ENCODE measurements at regions not wholly inside any gene's neighbourhood (a gene's known extent, or its start where the extent isn't known, plus 50 kb on each side); places are given as distances from the start of the nearest gene placed in this dataset.

GRCh38 chr1:70552662-70553566, 141.8 kb downstream of the CTH start:
- CTCF ChIA-PET (ENCODE audit: partially characterized antibody), result no interaction called here
- TF ChIP-seq TCF12 (IDR thresholded peaks at IDR 0.05; ENCODE audit: low read depth, low read length) (no peak), NANOG (IDR thresholded peaks at IDR 0.05; ENCODE audit: insufficient read depth, low read depth, low read length, poor library complexity, severe bottlenecking) (no peak), FOSL1 (IDR thresholded peaks at IDR 0.05; ENCODE audit: insufficient read depth, low read depth, low read length) (no peak), HDAC6 (IDR thresholded peaks at IDR 0.05; ENCODE audit: low read depth, low read length) (no peak), POLR2AphosphoS5 (IDR thresholded peaks at IDR 0.05; ENCODE audit: low read depth, low read length) (no peak), CREB1 (IDR thresholded peaks at IDR 0.05) (no peak), KDM1A (IDR thresholded peaks at IDR 0.05; ENCODE audit: borderline replicate concordance, low read length) (no peak), PHF8 (conservative IDR thresholded peaks at IDR 0.05; ENCODE audit: low read depth, low read length) (no peak), BRCA1 (IDR thresholded peaks at IDR 0.05; ENCODE audit: low read depth, low read length) (no peak), RBBP5 (IDR thresholded peaks at IDR 0.05; ENCODE audit: borderline replicate concordance, low read depth, low read length) (no peak), YY1 (IDR thresholded peaks at IDR 0.05; ENCODE audit: low read depth, low read length) (no peak)
- TF ChIP-seq, protein P1, sequence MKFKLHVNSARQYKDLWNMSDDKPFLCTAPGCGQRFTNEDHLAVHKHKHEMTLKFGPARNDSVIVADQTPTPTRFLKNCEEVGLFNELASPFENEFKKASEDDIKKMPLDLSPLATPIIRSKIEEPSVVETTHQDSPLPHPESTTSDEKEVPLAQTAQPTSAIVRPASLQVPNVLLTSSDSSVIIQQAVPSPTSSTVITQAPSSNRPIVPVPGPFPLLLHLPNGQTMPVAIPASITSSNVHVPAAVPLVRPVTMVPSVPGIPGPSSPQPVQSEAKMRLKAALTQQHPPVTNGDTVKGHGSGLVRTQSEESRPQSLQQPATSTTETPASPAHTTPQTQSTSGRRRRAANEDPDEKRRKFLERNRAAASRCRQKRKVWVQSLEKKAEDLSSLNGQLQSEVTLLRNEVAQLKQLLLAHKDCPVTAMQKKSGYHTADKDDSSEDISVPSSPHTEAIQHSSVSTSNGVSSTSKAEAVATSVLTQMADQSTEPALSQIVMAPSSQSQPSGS (IDR thresholded peaks at IDR 0.05; ENCODE audit: low read length), result no peak

More at GRCh38 chr1:70552662-70553566, 141.8 kb downstream of the CTH start:
- H3K9ac ChIP-seq (replicated peaks in 1 of 4; ENCODE audit: extremely low read depth in 1 of 4, low read depth in 3 of 4, low read length in 3 of 4), result no peak overlapping the region
- H3K79me2 ChIP-seq (ENCODE audit: control insufficient read depth in 1 of 2, insufficient read depth in 2 of 2, low read length in 2 of 2), result no peaks in the 10 kb centered on the region
- no peak overlapping the region for H3K23ac ChIP-seq (ENCODE audit: insufficient read length)
- no peaks in the 10 kb centered on the region for H3K27me3 ChIP-seq (replicated peaks in 1 of 4; ENCODE audit: control insufficient read depth in 3 of 4, extremely low read depth in 1 of 4, insufficient read depth in 3 of 4, low read length in 3 of 4)
- POLR2A ChIA-PET (ENCODE audit: partially characterized antibody), result no interaction called here
- H2AFZ ChIP-seq (ENCODE audit: low read length), result no peak overlapping the region
- H3K27ac ChIP-seq (ENCODE audit: low read depth, low read length), result no peak overlapping the region
- no peak overlapping the region for H2BK5ac ChIP-seq (ENCODE audit: low read depth, low read length)
- no peak overlapping the region for H4K8ac ChIP-seq (ENCODE audit: extremely low read depth, insufficient read depth, low read length)
- no peak overlapping the region for H2BK15ac ChIP-seq (ENCODE audit: low read length)
- H4K20me1 ChIP-seq (replicated peaks in 1 of 2; ENCODE audit: control insufficient read depth in 1 of 2, insufficient read depth in 2 of 2, low read length in 2 of 2), result no peaks in the 10 kb centered on the region
- H3K56ac ChIP-seq (replicated peaks; ENCODE audit: insufficient read length, low read depth, low read length), result no peak overlapping the region
- FAIRE-seq (no peak), DNase-seq (ENCODE audit: low read depth in 1 of 2, low spot score in 2 of 2) (no peak)
- H2AK5ac ChIP-seq (ENCODE audit: low read depth, low read length), result no peak overlapping the region
- no peaks in the 10 kb centered on the region for H3K9me3 ChIP-seq (ENCODE audit: insufficient read depth in 2 of 2, low read depth in 1 of 2, low read length in 1 of 2)
- H3K23me2 ChIP-seq (ENCODE audit: low read depth, low read length), result no peaks in the 10 kb centered on the region
- no peak overlapping the region for H2BK120ac ChIP-seq (replicated peaks; ENCODE audit: low read depth, low read length)
- H3K4me2 ChIP-seq (ENCODE audit: insufficient read depth in 1 of 2, low read depth in 2 of 2, low read length in 2 of 2), result no peak overlapping the region
- H3K14ac ChIP-seq (ENCODE audit: insufficient read length), result no peak overlapping the region
- no peak overlapping the region for H4K91ac ChIP-seq (replicated peaks; ENCODE audit: insufficient read length, low read length)
- no peaks in the 10 kb centered on the region for H3K36me3 ChIP-seq (ENCODE audit: control insufficient read depth in 2 of 4, insufficient read depth in 4 of 4, low read length in 3 of 4)
- H2BK12ac ChIP-seq (ENCODE audit: low read depth, low read length), result no peak overlapping the region
- peaks cover 1 to 8% (median 5%) of the 10 kb centered on the region in 4 experiments; a peak in 3 of 7 replicates for H3K4me1 ChIP-seq (replicated peaks in 1 of 4; ENCODE audit: control insufficient read depth in 3 of 4, insufficient read depth in 4 of 4, low read length in 3 of 4)
- no peak overlapping the region for H2BK20ac ChIP-seq (ENCODE audit: low read length)
- H3K4me3 ChIP-seq (ENCODE audit: extremely low read depth in 1 of 4, insufficient read depth in 2 of 4, low read depth in 3 of 4, low read length in 4 of 4), result no peak overlapping the region
- H3K79me1 ChIP-seq (ENCODE audit: low read depth, low read length), result no peaks in the 10 kb centered on the region
- no peak overlapping the region for H4K5ac ChIP-seq (ENCODE audit: insufficient read length, low read depth, low read length)
- no peak overlapping the region for H3K18ac ChIP-seq (ENCODE audit: extremely low read depth, low read length)
- WGBS, 2 experiments (ENCODE audit: extremely low coverage in 1 of 2, insufficient coverage in 1 of 2, insufficient read length in 1 of 2, insufficient replicate concordance in 2 of 2, low coverage in 1 of 2, low lambda C conversion rate in 2 of 2, missing lambda C conversion rate in 1 of 2), result 84% methylated on average over 2 of the region's 2 CpGs; no CpG with 5 or more reads in 1 of the 2 experiments
- H3K4ac ChIP-seq (replicated peaks; ENCODE audit: insufficient read length, low read depth, low read length), result no peak overlapping the region
